Glomerular visceral epithelial cell (primary cell): ENCODE measurements at regions not wholly inside any gene's neighbourhood (a gene's known extent, or its start where the extent isn't known, plus 50 kb on each side); places are given as distances from the start of the nearest gene placed in this dataset.
"Not testable (repeated sequence)": the region's sequence is repeated elsewhere in the genome, so short reads cannot be mapped to it uniquely, and the experiment has no call there.

Experiments used
- DNase-seq: peaks from one replicate; pipeline ENCODE4 v3.0.0-alpha.2; 2016; ENCODE audit errors: extremely low spot score

DNA sequence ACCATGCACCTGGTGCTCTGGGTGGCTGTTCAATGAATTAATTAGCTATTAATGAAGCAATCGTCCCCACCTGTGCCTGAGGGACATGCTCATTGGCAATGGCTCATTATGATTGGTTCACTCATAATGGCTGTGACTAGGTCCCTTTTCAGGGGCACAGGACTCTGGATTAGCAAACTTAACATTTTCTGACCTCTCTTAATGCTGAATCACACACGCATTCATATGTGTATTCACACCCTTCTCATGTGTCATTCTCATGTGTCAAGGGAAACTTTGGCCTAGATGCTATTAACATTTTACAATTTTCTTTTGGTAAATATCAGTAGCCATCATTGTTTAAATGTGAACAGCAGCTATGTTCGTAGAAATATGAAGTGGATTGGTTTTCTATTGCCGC lies 98.9 kb upstream of the PMAIP1 start:
- no peak for DNase-seq

DNA sequence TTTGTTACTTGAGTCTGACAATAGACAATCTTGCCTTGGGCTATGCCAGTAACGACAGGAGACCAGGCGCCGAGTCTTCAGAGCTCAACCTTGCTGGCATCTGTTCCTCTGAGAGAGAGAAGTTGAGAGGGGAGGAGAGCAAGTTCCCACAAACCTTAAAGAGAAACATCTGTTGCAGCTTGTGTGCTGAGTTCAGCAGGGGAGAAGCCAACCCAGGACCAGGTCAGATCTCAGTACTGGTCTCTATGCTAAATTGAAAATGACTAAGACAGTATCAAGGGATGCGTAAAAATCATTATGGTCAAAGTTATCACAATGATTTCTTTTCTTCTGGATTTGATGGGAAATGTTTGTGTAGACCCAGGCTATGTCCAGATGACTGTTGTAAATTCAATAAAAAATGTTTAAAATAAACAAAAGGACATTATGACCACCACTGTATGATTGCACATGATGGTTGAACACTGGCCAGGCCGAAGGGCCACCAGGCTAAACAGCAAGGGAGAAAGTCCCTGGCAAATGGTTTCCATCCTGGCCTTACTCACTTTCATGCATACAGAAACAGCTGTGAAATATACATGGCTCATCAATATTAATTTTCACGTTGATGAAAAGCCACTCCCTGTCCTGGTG lies 100.3 kb upstream of the PMAIP1 start:
- no peak for DNase-seq

DNA sequence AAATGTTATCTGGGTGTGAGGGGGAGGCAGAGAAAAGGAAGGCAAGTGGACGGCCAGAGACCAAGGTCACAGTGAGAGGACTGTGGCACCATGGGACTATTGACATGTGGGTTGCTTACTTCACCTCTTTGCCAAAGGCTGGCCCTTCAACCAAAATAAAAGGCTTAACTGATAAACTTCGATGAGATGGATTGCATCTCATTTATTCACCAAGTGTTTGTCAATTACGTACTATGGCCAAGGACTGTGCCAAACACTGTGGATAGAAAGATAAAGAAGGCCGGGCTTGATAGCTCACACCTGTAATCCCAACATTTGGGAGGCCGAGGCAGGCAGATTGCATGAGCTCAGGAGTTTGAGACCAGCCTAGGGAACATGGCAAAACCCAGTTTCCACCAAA lies 98.7 kb upstream of the CCBE1 start:
- DNase-seq = no peak

DNA sequence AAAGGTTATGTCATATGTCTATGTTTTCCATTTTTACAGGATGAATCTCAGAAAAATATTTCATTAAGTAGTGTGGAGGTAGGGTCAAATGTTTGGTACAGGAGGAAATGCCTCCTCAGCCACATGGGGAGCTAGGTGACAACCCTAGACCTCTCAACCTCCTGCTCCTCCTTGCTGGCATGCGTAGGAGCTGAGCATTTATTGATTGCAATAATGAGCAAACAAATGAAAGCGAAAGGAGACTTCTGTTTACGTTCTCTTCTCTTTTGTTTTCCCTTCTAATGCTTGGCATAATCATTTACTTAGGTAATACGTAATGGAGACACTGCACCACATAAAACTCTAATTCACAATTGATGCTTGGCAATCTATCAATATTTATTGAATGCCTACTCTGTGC lies 95.1 kb upstream of the CCBE1 start:
- DNase-seq = no peak

DNA sequence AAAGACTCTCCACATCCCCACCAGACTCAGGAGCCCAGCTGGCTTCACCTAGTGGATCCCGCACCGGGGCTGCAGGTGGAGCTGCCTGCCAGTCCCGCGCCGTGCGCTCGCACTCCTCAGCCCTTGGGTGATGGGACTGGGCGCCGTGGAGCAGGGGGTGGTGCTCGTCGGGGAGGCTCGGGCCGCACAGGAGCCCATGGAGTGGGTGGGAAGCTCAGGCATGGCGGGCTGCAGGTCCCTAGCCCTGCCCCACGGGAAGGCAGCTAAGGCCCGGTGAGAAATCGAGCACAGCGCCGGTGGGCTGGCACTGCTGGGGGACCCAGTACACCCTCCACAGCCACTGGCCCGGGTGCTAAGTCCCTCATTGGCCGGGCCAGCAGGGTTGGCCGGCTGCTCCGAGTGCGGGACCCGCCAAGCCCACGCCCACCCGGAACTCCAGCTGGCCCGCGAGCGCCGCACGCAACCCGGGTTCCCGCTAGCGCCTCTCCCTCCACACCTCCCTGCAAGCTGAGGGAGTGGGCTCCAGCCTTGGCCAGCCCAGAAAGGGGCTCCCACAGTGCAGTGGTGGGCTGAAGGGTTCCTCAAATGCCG lies 93.2 kb upstream of the CCBE1 start:
- DNase-seq = not testable (repeated sequence)

DNA sequence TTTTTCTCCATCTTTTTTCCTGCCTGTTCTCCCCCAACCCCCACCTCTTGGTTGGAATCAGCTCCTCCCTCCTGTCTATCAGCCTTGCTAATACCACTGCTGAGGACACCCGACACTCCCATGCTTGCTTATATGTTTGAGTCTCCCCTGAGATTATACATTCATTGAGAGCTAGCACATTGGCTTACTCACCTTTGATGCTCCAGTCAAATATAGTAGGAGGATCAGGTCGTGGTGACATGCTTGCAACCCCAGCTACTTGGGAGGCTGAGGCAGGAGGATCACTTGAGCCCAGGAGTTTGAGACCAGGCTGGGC lies 91.5 kb upstream of the CCBE1 start:
- DNase-seq = no peak

DNA sequence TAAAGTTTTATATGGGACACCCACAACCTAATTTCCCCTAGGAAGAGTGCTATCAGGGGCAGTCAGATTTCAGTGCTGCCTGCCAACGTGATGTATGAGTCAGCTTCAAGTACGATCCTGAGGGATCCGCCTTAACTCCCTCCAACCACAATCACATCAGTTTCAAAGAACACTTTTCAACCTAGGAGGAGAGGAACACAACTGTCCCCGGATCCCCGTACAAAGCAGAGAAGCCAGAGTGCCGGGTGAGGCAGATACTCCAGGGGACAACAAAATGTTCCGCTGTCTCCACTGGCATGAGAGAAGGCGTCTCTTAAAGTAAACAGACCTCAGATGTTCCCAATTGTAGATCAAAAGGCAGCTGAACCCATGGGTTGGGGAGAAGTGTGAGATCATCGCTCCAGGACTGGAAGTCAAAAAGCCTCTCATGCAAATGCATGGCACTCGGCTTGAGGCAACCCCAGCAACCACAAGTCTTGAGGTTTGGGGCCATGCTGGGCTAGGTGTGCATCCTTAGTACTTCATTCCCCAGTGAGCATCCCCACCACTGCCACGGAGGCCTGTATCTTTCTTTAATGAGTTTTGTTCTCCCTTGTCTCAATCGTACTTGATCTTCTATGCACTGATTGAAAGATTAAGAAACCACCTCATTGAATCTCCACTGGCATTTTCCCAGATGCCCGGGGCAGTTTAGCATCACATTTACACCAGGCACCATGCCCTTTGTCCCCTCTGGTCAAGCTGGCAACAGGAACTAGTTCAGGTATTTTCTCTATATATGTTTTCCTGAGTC lies 91.0 kb upstream of the CCBE1 start:
- peak; percentile 80 for DNase-seq

DNA sequence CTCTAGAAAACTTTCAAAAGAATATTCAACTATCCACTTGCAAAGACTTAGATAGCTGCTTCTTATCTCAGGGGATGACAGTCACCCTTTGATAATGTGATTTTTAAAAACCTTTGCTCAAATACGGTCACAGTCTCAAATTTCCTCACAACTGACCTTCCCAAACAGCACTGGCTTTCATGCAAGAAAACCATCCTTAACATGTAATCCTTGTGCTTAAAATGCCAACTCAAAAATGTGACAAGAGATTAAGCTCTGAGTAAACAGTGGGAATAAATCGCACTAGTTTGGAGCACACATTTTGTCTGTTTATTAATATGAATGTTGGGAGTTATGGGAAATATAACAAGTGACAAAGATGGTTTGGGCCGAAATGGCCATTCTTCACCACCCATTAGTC lies 87.5 kb upstream of the CCBE1 start:
- no peak for DNase-seq

DNA sequence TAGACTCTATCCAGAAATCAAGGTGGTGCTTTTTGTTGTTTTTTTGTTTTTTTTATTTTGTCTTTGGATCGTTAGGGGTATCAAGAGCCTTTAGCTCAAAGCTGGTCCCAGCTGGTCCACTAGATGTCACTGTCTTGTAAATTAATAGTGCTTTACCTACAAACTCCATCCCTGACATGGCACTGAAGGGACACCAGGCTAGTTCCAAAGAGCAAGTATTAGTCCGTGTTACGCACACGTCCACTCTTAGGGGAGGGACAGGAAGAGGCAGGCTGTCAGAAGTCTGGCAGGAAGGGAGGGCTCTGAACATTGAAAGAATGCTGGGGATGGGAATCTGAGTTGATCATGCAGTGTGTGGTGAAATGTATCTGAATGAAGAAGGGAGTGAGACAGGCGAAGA lies 85.9 kb upstream of the CCBE1 start:
- peak; percentile 86 for DNase-seq

DNA sequence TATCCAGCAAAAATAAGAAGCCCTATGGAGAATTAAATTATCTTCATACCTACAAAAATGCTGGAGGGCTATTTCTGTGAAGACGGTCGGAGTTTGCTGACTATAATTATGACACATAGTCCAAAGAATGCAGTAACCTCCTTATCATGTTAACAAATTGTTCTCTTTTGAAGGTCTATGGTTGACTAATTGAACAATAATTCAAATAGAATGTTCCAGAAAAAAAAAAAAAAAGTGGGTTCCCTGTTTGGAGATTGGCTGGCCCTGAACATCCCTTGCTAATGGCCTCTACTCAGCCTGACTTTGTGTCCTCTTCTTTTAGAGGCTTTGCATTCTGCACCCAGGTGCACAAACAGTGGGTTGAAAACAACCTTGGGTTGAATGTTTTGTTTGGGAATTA lies 82.8 kb upstream of the CCBE1 start:
- DNase-seq = peak; percentile 71

DNA sequence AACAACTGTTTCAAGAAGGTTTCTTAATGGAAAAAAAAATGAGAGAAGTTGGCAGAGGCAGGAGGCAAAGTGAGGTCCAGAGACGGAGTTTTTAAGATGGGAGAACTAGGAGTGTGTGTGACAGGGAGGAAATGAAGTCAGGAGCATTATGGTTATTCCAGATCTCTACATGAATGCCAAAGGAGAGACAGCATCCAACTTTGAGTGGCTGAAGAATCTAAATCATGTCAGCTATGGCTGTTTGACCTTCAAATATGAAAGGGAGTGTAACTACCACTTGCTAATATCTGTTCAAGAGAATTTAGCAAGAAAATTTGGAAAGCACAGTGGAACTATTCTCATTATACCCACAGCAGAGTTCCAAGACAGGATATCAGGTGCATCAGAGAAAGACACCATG lies 81.2 kb upstream of the CCBE1 start:
- DNase-seq = no peak

DNA sequence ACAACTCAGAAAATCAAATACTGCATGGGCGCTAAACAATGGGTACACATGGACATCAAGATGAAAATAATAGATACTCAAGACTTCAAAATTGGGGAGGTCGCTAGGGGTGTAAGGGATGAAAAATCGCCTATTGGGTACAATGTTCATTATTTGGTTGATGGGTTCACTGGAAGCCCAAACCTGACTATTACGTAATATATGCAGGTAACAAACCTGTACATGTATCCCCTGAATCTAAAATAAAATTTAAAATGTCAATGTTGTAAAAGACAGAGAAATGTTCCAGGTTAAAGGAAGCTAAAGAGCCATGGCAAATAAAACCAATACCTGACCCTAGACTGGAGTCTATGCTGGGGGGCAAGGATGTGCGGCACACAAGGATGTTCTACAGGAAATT lies 80.4 kb upstream of the CCBE1 start:
- no peak for DNase-seq

DNA sequence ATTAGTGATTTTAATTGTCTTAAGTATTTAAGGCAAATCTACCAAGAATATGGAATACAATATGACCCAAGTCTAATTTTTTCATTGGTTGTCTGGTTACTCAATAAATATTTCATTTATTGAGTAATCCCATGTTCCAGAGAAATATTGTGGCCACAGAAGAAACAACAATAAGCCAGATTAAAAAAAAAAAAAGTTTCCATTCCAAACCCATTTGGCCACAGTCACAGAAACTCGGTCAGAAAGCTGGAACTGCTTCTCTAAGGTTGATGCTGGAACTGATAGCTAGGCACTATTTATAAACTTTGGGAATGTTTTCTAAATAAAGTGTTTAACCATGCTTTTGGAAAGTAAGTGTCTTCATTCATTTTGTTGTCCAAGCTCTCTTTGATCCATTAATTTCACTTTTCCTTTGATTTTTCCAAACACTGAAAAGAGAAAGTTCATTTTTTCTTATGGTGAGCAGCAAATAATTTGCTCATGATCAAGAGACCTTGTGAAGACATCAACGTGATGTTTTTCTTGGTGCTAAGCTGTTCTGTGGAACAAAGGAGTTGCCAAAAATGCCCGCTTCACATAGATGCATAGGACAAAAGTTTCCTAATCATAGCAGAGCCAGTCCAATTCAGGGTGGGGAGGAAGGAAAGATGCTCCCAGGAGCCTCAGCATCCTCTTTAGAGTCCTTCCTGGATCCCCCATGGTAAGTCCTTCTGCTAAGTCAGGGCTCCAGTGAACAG lies 72.1 kb upstream of the CCBE1 start:
- DNase-seq = no peak

DNA sequence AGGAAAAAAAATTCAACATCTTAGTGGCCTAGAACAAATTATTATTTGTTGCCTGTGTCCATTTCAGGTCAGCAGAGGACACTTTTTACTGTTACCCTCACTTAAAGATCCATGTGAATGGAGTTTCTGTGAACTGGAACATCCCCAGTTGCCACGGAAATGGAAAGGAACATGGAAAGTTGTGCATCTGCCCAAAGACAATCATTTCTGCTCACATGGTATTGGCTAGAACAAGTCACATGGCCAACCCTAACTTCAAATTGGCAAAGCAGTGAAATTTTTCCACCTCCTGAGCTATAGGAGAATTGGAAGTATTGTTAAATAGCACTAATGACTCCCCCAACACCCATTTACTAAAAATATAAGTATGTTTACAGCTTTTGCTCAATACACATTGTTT lies 71.2 kb upstream of the CCBE1 start:
- no peak for DNase-seq

DNA sequence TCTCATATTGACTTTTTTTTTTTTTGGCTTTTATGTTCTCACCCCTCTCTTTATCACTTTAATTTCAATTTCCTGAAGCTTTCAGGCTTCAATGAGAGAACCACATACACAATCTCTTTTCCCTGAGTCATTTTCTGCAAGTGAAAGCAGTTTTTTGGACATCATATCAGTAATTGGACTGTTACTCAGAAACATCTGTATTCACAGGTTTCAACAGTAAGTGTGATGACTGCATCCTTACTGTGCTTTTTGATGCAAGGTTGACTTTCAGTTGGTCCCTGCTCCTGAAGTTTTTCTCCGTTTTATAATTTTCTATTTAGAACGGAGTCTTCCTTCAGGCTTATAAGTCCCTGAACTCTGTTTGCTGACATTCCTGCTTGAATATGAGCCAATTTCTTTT lies 70.5 kb upstream of the CCBE1 start:
- no peak for DNase-seq

DNA sequence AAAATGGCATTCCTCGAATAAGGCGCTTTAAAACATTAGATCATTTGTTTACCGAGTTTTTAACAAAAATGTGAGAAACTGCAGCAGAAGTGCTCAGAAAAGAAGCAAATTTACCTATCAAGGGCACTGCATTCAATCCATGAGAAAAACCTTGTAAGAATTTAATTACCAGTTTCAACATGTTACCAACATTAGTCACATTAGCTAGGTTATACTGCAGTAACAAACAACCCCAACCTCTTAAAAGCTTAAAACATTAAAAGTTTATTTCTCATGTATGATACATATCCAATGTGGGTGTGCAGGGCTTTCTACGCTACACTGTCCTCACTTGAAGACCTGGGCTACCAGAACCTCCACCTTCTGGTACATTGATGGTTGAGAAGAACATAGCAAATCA lies 68.1 kb upstream of the CCBE1 start:
- no peak for DNase-seq

DNA sequence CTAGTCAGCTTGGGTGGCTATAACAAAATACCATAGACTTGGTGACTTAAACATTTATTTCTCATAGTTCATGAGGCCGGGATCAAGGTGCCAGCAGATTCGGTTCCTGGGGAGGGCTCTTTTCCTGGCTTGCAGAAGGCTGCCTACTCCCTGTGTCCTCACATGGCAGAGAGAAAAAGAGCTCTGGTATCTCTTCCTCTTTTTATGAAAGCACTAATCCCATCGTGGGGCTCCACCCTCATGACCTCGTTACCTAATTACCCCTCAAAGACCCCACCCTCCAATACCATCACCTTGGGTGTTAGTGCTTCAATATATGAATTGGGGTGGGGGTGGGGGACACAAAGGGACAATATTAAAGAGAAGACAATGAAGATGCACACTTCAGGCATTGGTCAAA lies 67.1 kb upstream of the CCBE1 start:
- DNase-seq = no peak

DNA sequence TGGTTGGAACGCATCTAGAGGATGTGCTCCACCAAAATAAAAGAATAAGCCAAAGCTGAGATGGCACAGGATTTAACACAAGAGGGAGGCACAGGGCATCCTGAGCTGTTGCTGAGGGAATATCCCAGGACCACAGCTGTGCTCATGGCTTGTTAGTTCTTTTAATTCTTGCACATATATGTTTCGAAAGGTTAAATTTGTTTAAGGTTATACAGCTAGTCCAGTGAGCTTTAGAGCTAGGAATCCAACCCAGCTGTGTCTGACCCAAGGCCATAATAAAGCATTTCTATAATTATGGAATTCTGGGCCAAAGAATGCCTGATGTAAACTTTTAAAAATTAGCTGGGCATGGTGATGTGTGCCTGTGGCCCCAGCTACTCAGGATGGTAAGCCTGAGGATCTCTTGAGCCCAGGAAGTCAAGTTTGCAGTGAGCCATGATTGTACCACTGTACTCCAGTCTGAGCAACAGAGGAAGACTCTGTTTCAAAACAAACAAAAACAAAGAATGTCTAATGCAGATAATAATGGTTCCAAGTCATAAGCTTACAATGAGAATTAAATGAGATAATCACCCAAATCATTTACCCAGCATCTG lies 66.4 kb upstream of the CCBE1 start:
- DNase-seq = no peak

DNA sequence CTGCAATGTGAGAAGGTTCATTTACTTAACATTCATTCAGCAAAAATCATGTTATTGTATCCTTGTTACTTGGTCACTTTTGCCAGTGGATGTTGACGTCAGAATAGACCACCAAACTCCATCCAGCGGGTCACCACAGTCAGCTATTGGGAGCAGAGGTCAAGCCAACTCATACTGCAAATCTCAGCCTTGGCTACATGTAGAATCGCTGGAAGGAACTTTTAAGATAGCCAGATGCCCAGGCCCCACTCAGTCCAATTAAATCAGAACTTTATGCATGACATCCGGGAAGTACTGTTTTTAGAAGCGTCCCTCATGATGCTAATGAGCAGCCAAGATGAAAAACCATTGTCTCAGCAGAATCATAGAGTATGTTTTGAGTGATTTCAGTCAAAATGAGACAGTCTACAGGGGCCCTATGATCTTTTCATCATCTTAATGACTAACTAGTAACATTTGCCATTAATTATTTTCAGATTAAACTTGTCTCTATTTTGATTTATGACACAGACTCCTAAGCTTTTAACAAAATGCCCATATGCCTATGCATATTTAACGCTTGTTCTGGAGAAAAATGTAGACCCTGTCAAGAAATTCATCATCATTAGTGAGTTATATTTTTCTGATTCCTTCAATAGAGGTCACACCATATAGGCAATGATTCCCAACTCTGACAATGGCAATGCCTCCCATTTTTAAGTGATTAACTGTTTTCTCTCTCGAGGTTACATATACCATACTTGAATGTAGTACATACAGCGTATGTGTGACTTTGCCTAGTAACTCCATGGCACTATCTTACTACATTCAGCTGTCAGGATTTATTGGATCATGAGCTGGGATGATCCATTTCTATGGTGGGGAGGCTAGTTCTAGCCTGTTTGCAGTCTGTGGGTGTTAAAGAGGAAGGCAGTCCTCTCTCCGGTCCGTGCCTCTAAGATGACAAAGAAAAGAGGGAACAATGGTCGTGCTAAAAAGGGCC lies 63.7 kb upstream of the CCBE1 start:
- DNase-seq = no peak

DNA sequence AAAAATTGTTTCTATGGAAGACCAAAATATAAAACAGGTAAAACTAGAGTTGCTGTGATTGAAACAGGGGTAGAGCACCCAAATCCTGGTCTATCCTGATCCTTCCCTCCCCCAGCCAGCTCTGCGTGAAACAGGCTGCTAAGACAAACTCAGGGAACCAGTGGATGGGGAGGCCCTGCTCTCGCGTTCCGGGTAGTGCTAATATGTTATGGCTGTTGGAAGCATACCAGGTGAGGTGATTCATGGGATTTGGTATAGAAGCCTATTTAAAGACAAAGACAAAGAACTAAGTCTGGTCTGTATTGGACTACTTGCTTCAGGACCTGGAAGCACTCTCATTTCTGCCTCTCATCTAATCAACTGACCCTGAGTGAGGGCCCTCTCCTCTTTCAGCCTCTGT lies 63.0 kb upstream of the CCBE1 start:
- no peak for DNase-seq

DNA sequence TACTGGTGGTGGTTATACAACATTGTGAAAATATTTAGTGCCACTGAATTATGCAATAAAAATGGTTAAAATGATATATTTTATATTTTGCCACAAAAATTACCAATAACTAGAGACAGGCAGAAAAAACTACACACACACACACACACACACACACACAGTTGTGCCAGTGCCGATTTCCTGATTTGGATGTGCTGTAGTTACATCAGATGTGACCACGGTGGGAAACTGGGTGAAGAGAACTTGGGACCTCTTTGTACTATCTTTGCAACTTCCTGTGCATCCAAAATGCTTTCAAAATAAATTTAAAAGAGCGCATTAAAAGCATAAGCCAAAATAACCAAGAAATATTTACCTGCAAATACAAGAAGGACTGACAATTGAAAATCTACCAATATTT lies 61.6 kb upstream of the CCBE1 start:
- no peak for DNase-seq
